Caco-2 (cell line): ENCODE measurements at regions not wholly inside any gene's neighbourhood (a gene's known extent, or its start where the extent isn't known, plus 50 kb on each side); places are given as distances from the start of the nearest gene placed in this dataset.

Experiments
- BruUV-seq: library from RNA; stranded (reverse); fragments of 400-500 nt; replicated peaks from 2 replicates; lab custom pipeline; 2021; lab: Mats Ljungman, UMichigan
- CTCF ChIA-PET: fragments of 300-600 bp; sonication (Branson Sonifier 250); formaldehyde crosslinking; loops from one replicate; lab custom pipeline; 2022; ENCODE audit warnings: antibody characterized with exemption; lab: Charles Lee
- POLR2A ChIA-PET: fragments of 300-600 bp; sonication (Branson Sonifier 250); formaldehyde crosslinking; loops from one replicate; lab custom pipeline; 2022; ENCODE audit warnings: antibody characterized with exemption; lab: Charles Lee
- DNase-seq, 2 experiments: peaks; one replicate each; pipeline versions ENCODE4 v3.0.0 to v3.0.0-alpha.2; 2020 to 2022
- H3K27me3 ChIP-seq: replicated peaks from 2 replicates; pipeline ENCODE4 v1.6.0; 2011; ENCODE audit warnings: low read length; ENCODE audit not compliant: control insufficient read depth, insufficient read depth
- H3K36me3 ChIP-seq: 2 replicates; pipeline ENCODE4 v1.5.1; 2011; ENCODE audit warnings: low read length; ENCODE audit not compliant: control insufficient read depth, insufficient read depth
- H3K4me1 ChIP-seq: fragments of 250-450 bp; sonication (Bioruptor Pico); 2 replicates; pipeline ENCODE4 v1.5.1; 2020; ENCODE audit warnings: mild to moderate bottlenecking
- H3K4me3 ChIP-seq: 2 replicates; pipeline ENCODE4 v1.5.1; 2011; ENCODE audit warnings: low read depth, mild to moderate bottlenecking, control low read depth, low read length
- H3K9me3 ChIP-seq: fragments of 250-450 bp; sonication (Bioruptor Pico); 2 replicates; pipeline ENCODE4 v1.5.1; 2020; ENCODE audit warnings: mild to moderate bottlenecking, moderate library complexity
- H3K27ac Mint-ChIP-seq: one replicate; pipeline ENCODE4 v1.8.0; 2022; ENCODE audit warnings: mixed read lengths; ENCODE audit not compliant: unreplicated experiment
- H3K27me3 Mint-ChIP-seq: one replicate; pipeline ENCODE4 v1.8.0; 2022; ENCODE audit warnings: mixed read lengths; ENCODE audit not compliant: insufficient read depth, unreplicated experiment
- H3K36me3 Mint-ChIP-seq: one replicate; pipeline ENCODE4 v1.8.0; 2022; ENCODE audit warnings: mild to moderate bottlenecking, mixed read lengths; ENCODE audit not compliant: insufficient read depth, unreplicated experiment
- H3K4me1 Mint-ChIP-seq: one replicate; pipeline ENCODE4 v1.8.0; 2022; ENCODE audit warnings: low read depth, mixed read lengths; ENCODE audit not compliant: unreplicated experiment
- H3K4me3 Mint-ChIP-seq: one replicate; pipeline ENCODE4 v1.8.0; 2022; ENCODE audit warnings: mild to moderate bottlenecking, moderate library complexity, mixed read lengths; ENCODE audit not compliant: unreplicated experiment
- H3K9me3 Mint-ChIP-seq: one replicate; pipeline ENCODE4 v1.8.0; 2022; ENCODE audit warnings: mixed read lengths; ENCODE audit not compliant: unreplicated experiment
- CTCF ChIP-seq, 2 experiments: fragments of 200-600 bp in 1 of 2; IDR thresholded peaks; 1 replicate in 1 of 2; 2 replicates in 1 of 2; pipeline versions ENCODE4 v1.5.1 to v1.8.0; 2011 to 2022; ENCODE audit warnings: antibody characterized with exemption in 1 of 2, control low read depth in 1 of 2, inconsistent platforms in 1 of 2, low read depth in 1 of 2, low read length in 1 of 2, mild to moderate bottlenecking in 1 of 2, moderate library complexity in 1 of 2; ENCODE audit not compliant: insufficient read depth in 1 of 2, severe bottlenecking in 1 of 2, unreplicated experiment in 1 of 2
- intact Hi-C: fragments of 100-400 bp; cut with micrococcal nuclease; formaldehyde crosslinking; loops from one replicate; pipeline ENCODE4 v1.10.0; 2022; ENCODE audit not compliant: unreplicated experiment

- Mint-ChIP-seq H3K9me3 (no peaks in the 10 kb centered on the region), H3K36me3 (no peaks in the 10 kb centered on the region), H3K4me1 (peaks cover 8% of the 10 kb centered on the region), H3K4me3 (no peak overlapping the region), H3K27me3 (no peaks in the 10 kb centered on the region), H3K27ac (no peak overlapping the region)
- no peak for DNase-seq
- Histone ChIP-seq H3K4me3 (no peak overlapping the region), H3K4me1 (no peaks in the 10 kb centered on the region), H3K27me3 (no peaks in the 10 kb centered on the region), H3K36me3 (no peaks in the 10 kb centered on the region), H3K9me3 (no peaks in the 10 kb centered on the region)
- intact Hi-C loops: no loop called here
- ChIA-PET CTCF (no interaction called here), POLR2A (no interaction called here)
- no peak for TF ChIP-seq CTCF (IDR thresholded peaks at IDR 0.05; ENCODE audit: insufficient read depth in 1 of 2, low read depth in 1 of 2, low read length in 1 of 2, severe bottlenecking in 1 of 2, unreplicated experiment in 1 of 2)
- BruUV-seq: no TSS peak
Observed at GRCh38 chr3:168570404-168571155, 474.9 kb upstream of the GOLIM4 start.

- intact Hi-C loops: no loop called here
- Histone ChIP-seq H3K27me3 (no peaks in the 10 kb centered on the region), H3K4me1 (no peaks in the 10 kb centered on the region), H3K9me3 (no peaks in the 10 kb centered on the region), H3K4me3 (no peak overlapping the region), H3K36me3 (no peaks in the 10 kb centered on the region)
- Mint-ChIP-seq H3K4me1 (no peaks in the 10 kb centered on the region), H3K4me3 (no peak overlapping the region), H3K36me3 (no peaks in the 10 kb centered on the region), H3K27ac (no peak overlapping the region), H3K27me3 (no peaks in the 10 kb centered on the region), H3K9me3 (no peaks in the 10 kb centered on the region)
- no peak for DNase-seq
- no TSS peak for BruUV-seq
- CTCF ChIA-PET: no interaction called here
- no peak for TF ChIP-seq CTCF (IDR thresholded peaks at IDR 0.05; ENCODE audit: insufficient read depth in 1 of 2, low read depth in 1 of 2, low read length in 1 of 2, severe bottlenecking in 1 of 2, unreplicated experiment in 1 of 2)
- POLR2A ChIA-PET: no interaction called here
Observed at GRCh38 chr3:168558728-168559411, 463.1 kb upstream of the GOLIM4 start.

GRCh38 chr3:168552251-168552650 is 456.5 kb upstream of the GOLIM4 start:
- H3K36me3 ChIP-seq: no peaks in the 10 kb centered on the region
- TF ChIP-seq CTCF (IDR thresholded peaks at IDR 0.05; ENCODE audit: insufficient read depth in 1 of 2, low read depth in 1 of 2, low read length in 1 of 2, severe bottlenecking in 1 of 2, unreplicated experiment in 1 of 2): no peak
- H3K36me3 Mint-ChIP-seq: no peaks in the 10 kb centered on the region
- H3K9me3 Mint-ChIP-seq: no peaks in the 10 kb centered on the region
- no peak overlapping the region for H3K27ac Mint-ChIP-seq
- POLR2A ChIA-PET: no interaction called here
- no peaks in the 10 kb centered on the region for H3K9me3 ChIP-seq
- H3K4me1 Mint-ChIP-seq: no peaks in the 10 kb centered on the region
- CTCF ChIA-PET: no interaction called here
- BruUV-seq: no TSS peak
- no peaks in the 10 kb centered on the region for H3K27me3 ChIP-seq
- H3K4me1 ChIP-seq: peaks cover 7% of the 10 kb centered on the region
- DNase-seq: no peak
- H3K4me3 ChIP-seq: no peak overlapping the region
- H3K4me3 Mint-ChIP-seq: no peak overlapping the region
- peaks cover 2% of the 10 kb centered on the region for H3K27me3 Mint-ChIP-seq
- intact Hi-C loops: no loop called here
